BJ (cell line): ENCODE measurements at regions not wholly inside any gene's neighbourhood (a gene's known extent, or its start where the extent isn't known, plus 50 kb on each side); places are given as distances from the start of the nearest gene placed in this dataset.

Source experiments
- CTCF ChIA-PET: fragments of 350-600 bp; formaldehyde crosslinking; extraction: SDS; loops from one replicate; lab custom pipeline; 2021; ENCODE audit warnings: antibody characterized with exemption, inconsistent platforms; lab: Yijun Ruan, JAX
- POLR2A ChIA-PET: fragments of 300-600 bp; sonication (Branson Sonifier 250); formaldehyde crosslinking; extraction: SDS; loops from one replicate; lab custom pipeline; 2021; ENCODE audit warnings: antibody characterized with exemption; lab: Charles Lee
- DNase-seq: peaks from one replicate; pipeline ENCODE4 v3.0.0-alpha.2; 2011; ENCODE audit warnings: low read depth
- H3K27me3 ChIP-seq: 2 replicates; pipeline ENCODE4 v1.6.0; 2011; ENCODE audit warnings: low read length; ENCODE audit not compliant: control insufficient read depth, insufficient read depth
- H3K36me3 ChIP-seq: 2 replicates; pipeline ENCODE4 v1.5.1; 2011; ENCODE audit warnings: low read length; ENCODE audit not compliant: control insufficient read depth, insufficient read depth
- H3K4me3 ChIP-seq: 2 replicates; pipeline ENCODE4 v1.5.1; 2011; ENCODE audit warnings: low read depth, mild to moderate bottlenecking, control low read depth, low read length
- TF ChIP-seq, protein P1 (sequence below): IDR thresholded peaks from 2 replicates; pipeline ENCODE4 v1.5.1; 2011; ENCODE audit warnings: low read depth, mild to moderate bottlenecking, control low read depth, inconsistent platforms, low read length, moderate library complexity; ENCODE audit not compliant: insufficient read depth

DNA sequence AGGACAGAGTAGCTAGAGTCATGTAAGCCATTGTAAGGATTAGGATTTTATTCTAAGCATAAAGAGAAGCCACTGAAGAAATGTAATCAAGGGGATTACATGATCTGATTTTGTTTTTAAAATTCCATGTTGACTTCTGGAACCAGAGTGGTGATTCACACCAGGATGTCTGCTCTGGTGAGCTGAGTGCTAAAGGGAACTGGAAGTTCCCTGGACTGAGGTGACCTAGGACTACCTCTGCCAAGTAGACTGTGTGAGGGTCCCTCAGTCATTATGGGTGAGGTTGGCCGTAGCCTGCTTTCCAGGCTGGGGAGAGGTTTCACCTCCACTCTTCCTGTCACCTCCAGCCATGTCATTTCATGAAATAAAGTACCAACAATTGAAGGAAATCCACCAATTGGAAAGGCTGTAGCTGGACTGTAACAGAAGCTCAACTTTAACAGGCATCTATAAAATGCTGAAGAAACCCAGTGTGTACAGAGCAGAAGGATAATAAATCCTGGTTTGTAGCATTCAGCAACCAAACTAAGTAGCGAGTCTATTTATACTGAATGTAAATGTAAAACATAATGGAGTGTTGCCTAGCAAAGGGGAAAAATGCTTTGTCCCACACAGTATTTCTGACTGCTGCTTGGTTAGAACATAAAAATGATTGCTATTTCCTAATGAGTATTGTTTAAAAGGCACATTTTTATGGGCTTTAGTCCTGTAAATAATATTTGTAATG is 507.4 kb upstream of the PKDCC start:
- ChIA-PET CTCF (interaction anchor here (0.8 kb wide), 1 partner anchor 141 kb away, joined by 3 read pairs; no protein-coding TSS in a partner anchor), POLR2A (no interaction called here)
- DNase-seq = no peak
- Histone ChIP-seq H3K27me3 (no peaks in the 10 kb centered on the region), H3K4me3 (no peak overlapping the region), H3K36me3 (no peaks in the 10 kb centered on the region)
- TF ChIP-seq, protein P1, sequence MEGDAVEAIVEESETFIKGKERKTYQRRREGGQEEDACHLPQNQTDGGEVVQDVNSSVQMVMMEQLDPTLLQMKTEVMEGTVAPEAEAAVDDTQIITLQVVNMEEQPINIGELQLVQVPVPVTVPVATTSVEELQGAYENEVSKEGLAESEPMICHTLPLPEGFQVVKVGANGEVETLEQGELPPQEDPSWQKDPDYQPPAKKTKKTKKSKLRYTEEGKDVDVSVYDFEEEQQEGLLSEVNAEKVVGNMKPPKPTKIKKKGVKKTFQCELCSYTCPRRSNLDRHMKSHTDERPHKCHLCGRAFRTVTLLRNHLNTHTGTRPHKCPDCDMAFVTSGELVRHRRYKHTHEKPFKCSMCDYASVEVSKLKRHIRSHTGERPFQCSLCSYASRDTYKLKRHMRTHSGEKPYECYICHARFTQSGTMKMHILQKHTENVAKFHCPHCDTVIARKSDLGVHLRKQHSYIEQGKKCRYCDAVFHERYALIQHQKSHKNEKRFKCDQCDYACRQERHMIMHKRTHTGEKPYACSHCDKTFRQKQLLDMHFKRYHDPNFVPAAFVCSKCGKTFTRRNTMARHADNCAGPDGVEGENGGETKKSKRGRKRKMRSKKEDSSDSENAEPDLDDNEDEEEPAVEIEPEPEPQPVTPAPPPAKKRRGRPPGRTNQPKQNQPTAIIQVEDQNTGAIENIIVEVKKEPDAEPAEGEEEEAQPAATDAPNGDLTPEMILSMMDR = no peak

DNA sequence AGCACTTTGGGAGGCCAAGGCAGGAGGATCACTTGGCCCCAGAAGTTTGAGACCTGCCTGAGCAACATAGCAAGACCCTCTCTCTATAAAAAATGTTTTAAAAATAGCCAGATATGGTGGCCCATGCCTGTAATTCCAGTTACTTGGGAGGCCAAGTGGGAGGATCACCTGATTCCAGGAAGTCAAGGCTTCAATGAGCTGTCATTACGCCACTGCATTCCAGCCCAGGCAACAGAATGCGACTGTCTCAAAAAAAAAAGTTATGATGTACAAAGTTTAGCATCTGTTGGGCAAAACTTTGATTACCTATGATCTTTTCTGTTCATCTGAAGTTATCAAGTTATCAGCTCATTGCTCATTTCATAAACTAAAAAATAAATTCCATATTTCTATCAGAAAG is 504.1 kb upstream of the PKDCC start:
- Histone ChIP-seq H3K36me3 (no peaks in the 10 kb centered on the region), H3K27me3 (no peaks in the 10 kb centered on the region), H3K4me3 (no peak overlapping the region)
- TF ChIP-seq, protein P1 = no peak
- no peak for DNase-seq
- ChIA-PET CTCF (interaction anchor here (0.6 to 0.7 kb wide), 2 partner anchors 10 to 14 kb away, joined by 4 to 6 read pairs; no protein-coding TSS in a partner anchor), POLR2A (no interaction called here)

- ChIA-PET CTCF (no interaction called here), POLR2A (no interaction called here)
- no peak overlapping the region for H3K4me3 ChIP-seq
- no peaks in the 10 kb centered on the region for H3K36me3 ChIP-seq
- TF ChIP-seq, protein P1 = no peak
- no peaks in the 10 kb centered on the region for H3K27me3 ChIP-seq
- DNase-seq = no peak
These were observed 503.1 kb upstream of the PKDCC start for GRCh38 chr2:41544709-41545108.

- no peaks in the 10 kb centered on the region for H3K27me3 ChIP-seq
- no peaks in the 10 kb centered on the region for H3K36me3 ChIP-seq
- TF ChIP-seq, protein P1 = no peak
- H3K4me3 ChIP-seq = no peak overlapping the region
- ChIA-PET CTCF (interaction anchor here (0.8 kb wide), 1 partner anchor 8 kb away, joined by 3 read pairs; no protein-coding TSS in a partner anchor), POLR2A (no interaction called here)
- DNase-seq = no peak
These were observed 501.8 kb upstream of the PKDCC start for GRCh38 chr2:41546031-41546430.

DNA sequence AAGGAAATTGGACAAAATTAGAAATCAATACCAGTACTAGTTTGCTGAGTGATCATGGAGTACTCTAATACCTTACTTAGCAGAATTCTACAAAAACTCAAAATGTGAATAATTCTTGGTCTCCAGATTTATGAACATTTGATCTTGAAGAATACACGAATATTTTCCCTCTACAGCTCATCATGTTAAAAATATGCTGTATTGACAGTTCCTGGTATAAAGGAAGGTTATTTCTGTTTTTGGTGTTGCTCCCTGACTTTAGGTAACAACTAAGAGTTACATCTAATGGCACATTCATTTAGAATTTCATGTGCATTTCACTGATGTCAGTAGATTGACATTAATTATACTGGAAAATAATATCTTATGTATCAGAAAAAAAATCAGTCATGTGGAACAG is 479.2 kb upstream of the PKDCC start:
- TF ChIP-seq, protein P1 = no peak
- DNase-seq = no peak
- Histone ChIP-seq H3K36me3 (no peaks in the 10 kb centered on the region), H3K27me3 (no peaks in the 10 kb centered on the region), H3K4me3 (no peak overlapping the region)
- CTCF ChIA-PET = no interaction called here
- POLR2A ChIA-PET = no interaction called here
